HEK293T (cell line): ENCODE measurements at regions not wholly inside any gene's neighbourhood (a gene's known extent, or its start where the extent isn't known, plus 50 kb on each side); places are given as distances from the start of the nearest gene placed in this dataset.

Experiments
- CTCF ChIA-PET: fragments of 350-600 bp; formaldehyde crosslinking; extraction: SDS; loops from one replicate; lab custom pipeline; 2021; ENCODE audit warnings: antibody characterized with exemption, inconsistent platforms; lab: Yijun Ruan, JAX
- POLR2A ChIA-PET: fragments of 350-600 bp; formaldehyde crosslinking; extraction: SDS; loops from one replicate; lab custom pipeline; 2020; ENCODE audit warnings: antibody characterized with exemption, inconsistent platforms; lab: Yijun Ruan, JAX
- DNase-seq: peaks from one replicate; pipeline ENCODE4 v3.0.0; 2012; ENCODE audit warnings: mixed read lengths; ENCODE audit errors: extremely low spot score
- ARNT ChIP-seq: fragments of 450-650 bp; IDR thresholded peaks from 2 replicates; pipeline ENCODE4 v1.6.1; 2017; ENCODE audit warnings: mild to moderate bottlenecking
- BHLHE40 ChIP-seq: fragments of 450-650 bp; IDR thresholded peaks from 2 replicates; pipeline ENCODE4 v1.6.1; 2016; ENCODE audit warnings: mild to moderate bottlenecking, moderate library complexity, borderline replicate concordance
- CTBP1 ChIP-seq: fragments of 450-650 bp; IDR thresholded peaks from 2 replicates; pipeline ENCODE4 v1.6.1; 2016; ENCODE audit warnings: borderline replicate concordance
- ELF4 ChIP-seq: fragments of 450-650 bp; IDR thresholded peaks from 2 replicates; pipeline ENCODE4 v1.6.1; 2017; ENCODE audit warnings: antibody characterized with exemption
- FOXA1 ChIP-seq: fragments of 450-650 bp; IDR thresholded peaks from 2 replicates; pipeline ENCODE4 v1.6.1; 2016; ENCODE audit warnings: mild to moderate bottlenecking
- FOXK2 ChIP-seq: fragments of 450-650 bp; IDR thresholded peaks from 2 replicates; pipeline ENCODE4 v1.6.1; 2016; ENCODE audit warnings: mild to moderate bottlenecking
- FOXM1 ChIP-seq: fragments of 450-650 bp; IDR thresholded peaks from 2 replicates; pipeline ENCODE4 v1.6.1; 2017; ENCODE audit warnings: mild to moderate bottlenecking, borderline replicate concordance
- HDGF ChIP-seq: fragments of 450-650 bp; IDR thresholded peaks from 2 replicates; pipeline ENCODE4 v1.6.1; 2017; ENCODE audit warnings: antibody characterized with exemption, borderline replicate concordance
- L3MBTL2 ChIP-seq: fragments of 450-650 bp; conservative IDR thresholded peaks from 2 replicates; pipeline ENCODE4 v1.6.1; 2016; ENCODE audit warnings: mild to moderate bottlenecking
- LEF1 ChIP-seq: fragments of 450-650 bp; IDR thresholded peaks from 2 replicates; pipeline ENCODE4 v1.6.1; 2017; ENCODE audit warnings: mild to moderate bottlenecking, borderline replicate concordance
- NFRKB ChIP-seq: fragments of 450-650 bp; IDR thresholded peaks from 2 replicates; pipeline ENCODE4 v1.6.1; 2016; ENCODE audit warnings: mild to moderate bottlenecking, moderate library complexity
- SP1 ChIP-seq: fragments of 450-650 bp; IDR thresholded peaks from 2 replicates; pipeline ENCODE4 v1.6.1; 2017
- SUZ12 ChIP-seq: fragments of 450-650 bp; IDR thresholded peaks from 2 replicates; pipeline ENCODE4 v1.6.1; 2016; ENCODE audit warnings: mild to moderate bottlenecking
- TARDBP ChIP-seq: fragments of 450-650 bp; IDR thresholded peaks from 2 replicates; pipeline ENCODE4 v1.6.1; 2016
- ZNF384 ChIP-seq: fragments of 450-650 bp; IDR thresholded peaks from 2 replicates; pipeline ENCODE4 v1.6.1; 2016
- TF ChIP-seq, protein P1 (sequence below): fragments of 450-650 bp; IDR thresholded peaks from 2 replicates; pipeline ENCODE4 v1.6.1; 2016

DNA sequence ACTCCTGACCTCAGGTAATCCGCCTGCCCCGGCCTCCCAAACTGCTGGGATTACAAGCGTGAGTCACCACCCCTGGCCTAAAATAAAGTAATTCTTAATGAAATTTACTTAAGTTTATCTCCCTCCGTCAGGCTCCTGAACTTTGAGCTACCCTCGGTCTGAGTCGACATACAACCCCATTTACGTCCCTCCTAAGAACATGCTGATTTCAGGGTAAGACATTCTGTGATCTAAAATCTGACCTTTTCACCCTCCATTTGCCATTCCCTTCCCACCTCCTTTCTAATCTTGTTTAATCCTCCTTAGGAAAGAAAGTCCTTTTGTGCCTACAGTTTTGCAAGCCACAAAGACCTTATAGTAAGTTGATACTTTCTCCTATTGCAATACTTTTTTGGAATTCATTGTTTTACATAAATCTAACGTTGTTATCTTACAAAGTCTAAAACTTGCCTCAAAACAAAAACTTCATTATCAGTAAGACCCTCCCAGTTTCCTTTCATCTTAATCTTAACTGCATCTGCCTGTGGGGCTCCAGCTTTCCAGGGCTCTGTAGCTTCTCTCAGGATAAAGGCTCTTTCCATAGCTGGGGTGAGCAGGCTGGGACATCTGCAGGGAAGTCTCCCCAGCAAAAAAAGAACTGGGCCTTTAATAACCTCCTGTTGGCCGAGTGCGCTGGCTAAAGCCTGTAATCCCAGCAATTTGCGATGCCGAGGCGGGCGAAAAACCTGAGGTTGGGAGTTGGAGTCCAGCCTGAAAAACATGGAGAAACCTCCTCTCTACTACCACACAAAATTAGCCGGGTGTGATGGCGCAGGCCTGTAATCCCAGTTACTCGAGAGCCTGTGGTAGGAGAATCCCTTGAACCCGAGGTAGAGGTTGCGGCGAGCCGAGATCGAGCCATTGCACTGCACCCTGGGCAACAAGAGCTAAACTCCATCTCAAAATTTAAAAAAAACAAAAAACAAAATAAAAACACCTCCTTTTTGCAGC, 143.1 kb downstream of the ZNF737 start:
- CTCF ChIA-PET, result no interaction called here
- DNase-seq, result no peak
- TF ChIP-seq HDGF (no peak), FOXA1 (no peak), SP1 (no peak), ELF4 (no peak), FOXM1 (no peak), SUZ12 (no peak), L3MBTL2 (no peak), TARDBP (no peak), NFRKB (no peak), BHLHE40 (no peak), LEF1 (no peak), ARNT (no peak), ZNF384 (no peak), CTBP1 (no peak), FOXK2 (no peak)
- TF ChIP-seq, protein P1, sequence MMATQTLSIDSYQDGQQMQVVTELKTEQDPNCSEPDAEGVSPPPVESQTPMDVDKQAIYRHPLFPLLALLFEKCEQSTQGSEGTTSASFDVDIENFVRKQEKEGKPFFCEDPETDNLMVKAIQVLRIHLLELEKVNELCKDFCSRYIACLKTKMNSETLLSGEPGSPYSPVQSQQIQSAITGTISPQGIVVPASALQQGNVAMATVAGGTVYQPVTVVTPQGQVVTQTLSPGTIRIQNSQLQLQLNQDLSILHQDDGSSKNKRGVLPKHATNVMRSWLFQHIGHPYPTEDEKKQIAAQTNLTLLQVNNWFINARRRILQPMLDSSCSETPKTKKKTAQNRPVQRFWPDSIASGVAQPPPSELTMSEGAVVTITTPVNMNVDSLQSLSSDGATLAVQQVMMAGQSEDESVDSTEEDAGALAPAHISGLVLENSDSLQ, result no peak
- POLR2A ChIA-PET, result no interaction called here

DNA sequence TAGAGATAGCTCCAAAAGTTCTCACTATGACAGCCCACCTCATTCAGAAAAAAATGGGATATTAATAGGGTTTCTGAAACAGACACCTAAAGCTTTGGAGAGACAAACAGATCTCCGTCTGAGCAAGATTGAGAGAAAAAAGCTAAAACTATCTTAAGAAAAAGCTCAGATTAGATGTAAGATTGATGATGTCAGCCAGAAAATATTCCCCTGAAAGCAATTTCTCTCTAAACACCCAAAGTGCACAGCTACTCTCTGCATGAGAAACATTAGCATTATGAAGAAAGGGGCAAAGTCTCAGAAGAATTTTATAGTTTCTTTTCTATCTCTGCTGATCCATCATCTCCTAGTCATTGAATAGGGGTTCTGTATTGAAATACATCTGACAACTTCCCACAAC, 148.9 kb downstream of the ZNF737 start:
- POLR2A ChIA-PET, result no interaction called here
- DNase-seq, result no peak
- CTCF ChIA-PET, result no interaction called here

GRCh38 chr19:20414120-20414519, 151.5 kb downstream of the ZNF737 start:
- DNase-seq, result no peak
- ChIA-PET CTCF (no interaction called here), POLR2A (no interaction called here)
- no peak for TF ChIP-seq HDGF
- no peak for TF ChIP-seq FOXK2
- no peak for TF ChIP-seq L3MBTL2
- TF ChIP-seq ELF4, result no peak
- TF ChIP-seq SUZ12, result no peak
- no peak for TF ChIP-seq NFRKB
- TF ChIP-seq ZNF384, result no peak
- no peak for TF ChIP-seq FOXM1
- no peak for TF ChIP-seq LEF1
- TF ChIP-seq TARDBP, result no peak
- no peak for TF ChIP-seq BHLHE40
- TF ChIP-seq SP1, result no peak
- TF ChIP-seq ARNT, result no peak

More for the DNA sequence above, 148.9 kb downstream of the ZNF737 start:
- no peak for TF ChIP-seq HDGF
- TF ChIP-seq BHLHE40, result no peak
- no peak for TF ChIP-seq LEF1
- no peak for TF ChIP-seq ARNT
- no peak for TF ChIP-seq L3MBTL2
- no peak for TF ChIP-seq TARDBP
- TF ChIP-seq FOXK2, result no peak
- TF ChIP-seq FOXM1, result no peak
- TF ChIP-seq SP1, result no peak
- no peak for TF ChIP-seq NFRKB
- TF ChIP-seq ZNF384, result no peak
- TF ChIP-seq, protein P1, result no peak
- TF ChIP-seq CTBP1, result no peak
- no peak for TF ChIP-seq SUZ12
- TF ChIP-seq FOXA1, result no peak
- no peak for TF ChIP-seq ELF4

GRCh38 chr19:20413705-20414104, 151.9 kb downstream of the ZNF737 start:
- TF ChIP-seq ZNF384, result no peak
- TF ChIP-seq, protein P1, result no peak
- TF ChIP-seq SP1, result no peak
- TF ChIP-seq ELF4, result no peak
- TF ChIP-seq CTBP1, result no peak
- no peak for TF ChIP-seq TARDBP
- no peak for TF ChIP-seq ARNT
- no peak for TF ChIP-seq BHLHE40
- no peak for TF ChIP-seq L3MBTL2
- no peak for TF ChIP-seq FOXK2
- TF ChIP-seq FOXM1, result no peak
- no peak for TF ChIP-seq SUZ12
- no peak for TF ChIP-seq HDGF
- POLR2A ChIA-PET, result no interaction called here
- CTCF ChIA-PET, result no interaction called here
- DNase-seq, result no peak

- no peak for DNase-seq
- CTCF ChIA-PET, result no interaction called here
- POLR2A ChIA-PET, result no interaction called here
- no peak for TF ChIP-seq CTBP1
- no peak for TF ChIP-seq HDGF
- no peak for TF ChIP-seq BHLHE40
- TF ChIP-seq ARNT, result no peak
- no peak for TF ChIP-seq NFRKB
- TF ChIP-seq SP1, result no peak
These were observed 152.7 kb downstream of the ZNF737 start for GRCh38 chr19:20412846-20413245.

GRCh38 chr19:20397292-20397691, 168.3 kb downstream of the ZNF737 start:
- CTCF ChIA-PET, result no interaction called here
- POLR2A ChIA-PET, result no interaction called here
- no peak for DNase-seq
- no peak for TF ChIP-seq CTBP1
